ENCODE measurements at regions not wholly inside any gene's neighbourhood (a gene's known extent, or its start where the extent isn't known, plus 50 kb on each side); places are given as distances from the start of the nearest gene placed in this dataset.

GRCh38 chr11:107218123-107219013, 200.1 kb upstream of the GUCY1A2 start:
- Histone ChIP-seq H3K9ac (no peak overlapping the region), H3F3A (ENCODE audit: insufficient read depth) (no peaks in the 10 kb centered on the region), H4K20me1 (ENCODE audit: insufficient read depth) (no peaks in the 10 kb centered on the region), H3K36me3 (ENCODE audit: low read depth) (no peaks in the 10 kb centered on the region), H2AFZ (no peak overlapping the region), H3K79me2 (ENCODE audit: insufficient read depth) (no peaks in the 10 kb centered on the region), H3K4me1 (ENCODE audit: insufficient read depth) (no peaks in the 10 kb centered on the region), H3K4me2 (ENCODE audit: unreplicated experiment) (no peak overlapping the region), H3K27me3 (replicated peaks; ENCODE audit: insufficient read depth) (no peaks in the 10 kb centered on the region), H3K9me3 (ENCODE audit: low read depth) (no peaks in the 10 kb centered on the region), H3K27ac (no peak overlapping the region), H3K4me3 (no peak overlapping the region), H3K9me2 (ENCODE audit: insufficient read depth) (no peaks in the 10 kb centered on the region)
- TF ChIP-seq EZH2phosphoT487 (IDR thresholded peaks at IDR 0.05; ENCODE audit: insufficient read depth, low read depth), result no peak
- TF ChIP-seq EZH2 (IDR thresholded peaks at IDR 0.05; ENCODE audit: insufficient read depth, poor library complexity, severe bottlenecking), result no peak
- in situ Hi-C loops (cut with MboI), result no loop called here
- WGBS, 2 experiments (ENCODE audit: low coverage in 1 of 2, low lambda C conversion rate in 2 of 2, missing lambda C conversion rate in 2 of 2), result 8 to 13% methylated on average over 10 of the region's 10 CpGs
- peak; percentile 1 for DNase-seq

DNA sequence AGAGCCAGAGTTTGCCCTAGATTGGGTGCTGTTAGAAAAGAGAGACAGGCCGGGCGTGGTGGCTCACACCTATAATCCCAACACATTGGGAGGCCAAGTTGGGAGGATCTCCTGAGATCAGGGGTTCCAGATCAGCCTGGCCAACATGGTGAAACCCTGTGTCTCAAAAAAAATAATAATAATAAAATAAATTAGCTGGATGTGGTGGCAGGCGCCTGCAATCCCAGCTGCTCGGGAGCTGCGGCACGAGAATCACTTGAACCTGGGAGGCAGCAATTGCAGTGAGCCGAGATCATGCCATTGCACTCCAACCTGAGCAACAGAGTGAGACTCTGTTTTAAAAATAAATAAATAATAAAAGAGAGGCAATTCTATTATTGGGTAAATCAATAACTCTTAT, 199.2 kb upstream of the GUCY1A2 start:
- no peak for DNase-seq
- in situ Hi-C loops (cut with MboI), result no loop called here
- Histone ChIP-seq H4K20me1 (ENCODE audit: insufficient read depth) (no peaks in the 10 kb centered on the region), H3K36me3 (ENCODE audit: low read depth) (no peaks in the 10 kb centered on the region), H3K4me1 (ENCODE audit: insufficient read depth) (no peaks in the 10 kb centered on the region), H2AFZ (no peak overlapping the region), H3K9me3 (ENCODE audit: low read depth) (no peaks in the 10 kb centered on the region), H3K27ac (no peak overlapping the region), H3K79me2 (ENCODE audit: insufficient read depth) (no peaks in the 10 kb centered on the region), H3K4me2 (ENCODE audit: unreplicated experiment) (no peak overlapping the region), H3K4me3 (no peak overlapping the region), H3K9ac (no peak overlapping the region), H3K9me2 (ENCODE audit: insufficient read depth) (no peaks in the 10 kb centered on the region), H3F3A (ENCODE audit: insufficient read depth) (no peaks in the 10 kb centered on the region), H3K27me3 (replicated peaks; ENCODE audit: insufficient read depth) (no peaks in the 10 kb centered on the region)
- no peak for TF ChIP-seq EZH2 (IDR thresholded peaks at IDR 0.05; ENCODE audit: insufficient read depth, poor library complexity, severe bottlenecking)
- no peak for TF ChIP-seq EZH2phosphoT487 (IDR thresholded peaks at IDR 0.05; ENCODE audit: insufficient read depth, low read depth)
- 52 to 58% methylated on average over 7 of the region's 7 CpGs for WGBS, 2 experiments (ENCODE audit: low coverage in 1 of 2, low lambda C conversion rate in 2 of 2, missing lambda C conversion rate in 2 of 2)

DNA sequence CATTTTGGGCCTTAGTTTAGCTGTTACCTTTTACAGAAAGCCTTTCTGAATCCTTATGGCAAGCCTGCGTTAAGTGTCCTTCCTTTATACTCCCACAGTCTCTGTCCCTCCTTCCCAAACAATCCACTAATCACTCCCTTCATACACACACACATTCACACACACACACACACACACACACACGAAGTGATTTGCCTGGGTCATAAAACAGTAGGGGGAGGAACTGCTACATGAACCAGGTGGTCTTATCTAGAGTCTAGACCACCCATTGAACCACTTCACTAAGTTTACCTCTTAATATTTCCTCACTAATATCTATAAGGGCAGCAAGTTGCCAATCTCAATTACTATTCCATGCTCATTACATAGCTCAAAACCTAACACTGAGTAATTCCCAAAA, 196.7 kb upstream of the GUCY1A2 start:
- Histone ChIP-seq H4K20me1 (ENCODE audit: insufficient read depth) (no peaks in the 10 kb centered on the region), H2AFZ (no peak overlapping the region), H3K79me2 (ENCODE audit: insufficient read depth) (no peaks in the 10 kb centered on the region), H3K4me3 (no peak overlapping the region), H3K9me2 (ENCODE audit: insufficient read depth) (no peaks in the 10 kb centered on the region), H3K4me2 (ENCODE audit: unreplicated experiment) (no peak overlapping the region), H3F3A (ENCODE audit: insufficient read depth) (no peaks in the 10 kb centered on the region), H3K36me3 (ENCODE audit: low read depth) (no peaks in the 10 kb centered on the region), H3K9ac (no peak overlapping the region), H3K9me3 (ENCODE audit: low read depth) (no peaks in the 10 kb centered on the region), H3K27ac (no peak overlapping the region), H3K4me1 (ENCODE audit: insufficient read depth) (no peaks in the 10 kb centered on the region), H3K27me3 (replicated peaks; ENCODE audit: insufficient read depth) (no peaks in the 10 kb centered on the region)
- in situ Hi-C loops (cut with MboI), result no loop called here
- WGBS, 2 experiments (ENCODE audit: low coverage in 1 of 2, low lambda C conversion rate in 2 of 2, missing lambda C conversion rate in 2 of 2), result 0% methylated on average over 2 of the region's 2 CpGs
- TF ChIP-seq EZH2 (IDR thresholded peaks at IDR 0.05; ENCODE audit: insufficient read depth, poor library complexity, severe bottlenecking), result no peak
- TF ChIP-seq EZH2phosphoT487 (IDR thresholded peaks at IDR 0.05; ENCODE audit: insufficient read depth, low read depth), result no peak
- DNase-seq, result no peak

DNA sequence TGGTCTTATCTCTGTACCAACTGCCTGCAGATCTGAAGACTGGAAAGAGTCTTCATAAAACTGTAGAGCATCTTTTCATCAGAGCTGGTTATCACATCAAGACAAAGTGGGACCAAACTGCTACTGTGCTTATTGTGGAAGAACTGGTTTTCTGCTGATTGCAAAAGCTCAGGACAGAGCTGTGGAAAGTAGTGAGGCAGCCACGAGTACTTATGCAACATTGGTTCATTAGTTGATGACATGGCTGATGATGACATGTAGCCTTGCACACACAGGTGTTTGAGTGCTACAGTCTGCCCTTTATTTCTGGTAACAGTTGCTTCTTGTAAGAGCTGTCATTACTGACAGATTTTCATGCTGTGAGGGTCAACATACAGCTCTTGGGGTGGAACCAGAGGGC, 185.4 kb upstream of the GUCY1A2 start:
- no peak overlapping the region for H3K27ac ChIP-seq
- H3K4me3 ChIP-seq, result no peak overlapping the region
- no peaks in the 10 kb centered on the region for H3K4me1 ChIP-seq (ENCODE audit: insufficient read depth)
- H3K4me2 ChIP-seq (ENCODE audit: unreplicated experiment), result no peak overlapping the region
- WGBS, 2 experiments (ENCODE audit: low coverage in 1 of 2, low lambda C conversion rate in 2 of 2, missing lambda C conversion rate in 2 of 2), result 5 to 9% methylated on average over 1 of the region's 1 CpG
- H3K9me3 ChIP-seq (ENCODE audit: low read depth), result no peaks in the 10 kb centered on the region
- no peaks in the 10 kb centered on the region for H3K9me2 ChIP-seq (ENCODE audit: insufficient read depth)
- H3K9ac ChIP-seq, result no peak overlapping the region
- no peaks in the 10 kb centered on the region for H3F3A ChIP-seq (ENCODE audit: insufficient read depth)
- H3K79me2 ChIP-seq (ENCODE audit: insufficient read depth), result no peaks in the 10 kb centered on the region
- H3K27me3 ChIP-seq (replicated peaks; ENCODE audit: insufficient read depth), result no peaks in the 10 kb centered on the region
- no peak overlapping the region for H2AFZ ChIP-seq
- in situ Hi-C loops (cut with MboI), result no loop called here
- no peak for DNase-seq
- TF ChIP-seq EZH2 (IDR thresholded peaks at IDR 0.05; ENCODE audit: insufficient read depth, poor library complexity, severe bottlenecking), result no peak
- TF ChIP-seq EZH2phosphoT487 (IDR thresholded peaks at IDR 0.05; ENCODE audit: insufficient read depth, low read depth), result no peak
- no peaks in the 10 kb centered on the region for H3K36me3 ChIP-seq (ENCODE audit: low read depth)
- no peaks in the 10 kb centered on the region for H4K20me1 ChIP-seq (ENCODE audit: insufficient read depth)
